GM23338 (cell line): ENCODE measurements at regions not wholly inside any gene's neighbourhood (a gene's known extent, or its start where the extent isn't known, plus 50 kb on each side); places are given as distances from the start of the nearest gene placed in this dataset.

ENCODE experiments used
- ATAC-seq: fragments of 200-7000 bp; cut with Tn5 transposase; 3 replicates; pipeline ENCODE4 v1.9.1; 2020
- DNase-seq: peaks from one replicate; pipeline ENCODE4 v3.0.0-alpha.2; 2015; ENCODE audit warnings: low spot score
- H2AFZ ChIP-seq: fragments of 200-600 bp; sonication (generic); 2 replicates; pipeline ENCODE4 v1.8.0; 2016; ENCODE audit warnings: antibody characterized with exemption, mild to moderate bottlenecking, moderate library complexity
- H3F3A ChIP-seq: fragments of 200-600 bp; sonication (generic); replicated peaks from 2 replicates; pipeline ENCODE4 v1.8.0; 2017; ENCODE audit warnings: antibody characterized with exemption, mixed run types, low read depth
- H3K27ac ChIP-seq: fragments of 200-600 bp; sonication (generic); 2 replicates; pipeline ENCODE4 v1.6.1; 2016; ENCODE audit warnings: low read depth
- H3K27me3 ChIP-seq: fragments of 200-600 bp; sonication (generic); 2 replicates; pipeline ENCODE4 v1.8.0; 2016; ENCODE audit warnings: mild to moderate bottlenecking, mixed run types, moderate library complexity; ENCODE audit not compliant: insufficient read depth
- H3K36me3 ChIP-seq: fragments of 200-600 bp; sonication (generic); 2 replicates; pipeline ENCODE4 v1.8.0; 2016; ENCODE audit warnings: mild to moderate bottlenecking; ENCODE audit not compliant: insufficient read depth
- H3K4me1 ChIP-seq: fragments of 200-600 bp; sonication (generic); 2 replicates; pipeline ENCODE4 v1.8.0; 2016; ENCODE audit warnings: mild to moderate bottlenecking, moderate library complexity; ENCODE audit not compliant: insufficient read depth
- H3K4me2 ChIP-seq: fragments of 200-600 bp; sonication (generic); 2 replicates; pipeline ENCODE4 v1.7.1; 2017; ENCODE audit warnings: mixed run types
- H3K4me3 ChIP-seq: fragments of 200-600 bp; sonication (generic); 2 replicates; pipeline ENCODE4 v1.6.1; 2016; ENCODE audit warnings: mixed run types
- H3K79me2 ChIP-seq: fragments of 200-600 bp; sonication (generic); replicated peaks from 2 replicates; pipeline ENCODE4 v1.8.0; 2017; ENCODE audit warnings: mild to moderate bottlenecking; ENCODE audit not compliant: insufficient read depth
- H3K9me2 ChIP-seq: fragments of 200-600 bp; sonication (generic); 2 replicates; pipeline ENCODE4 v1.8.0; 2017; ENCODE audit not compliant: insufficient read depth
- H4K20me1 ChIP-seq: fragments of 200-600 bp; sonication (generic); replicated peaks from 2 replicates; pipeline ENCODE4 v1.8.0; 2017; ENCODE audit warnings: mild to moderate bottlenecking; ENCODE audit not compliant: insufficient read depth
- H3K27ac Mint-ChIP-seq: 2 replicates; pipeline ENCODE4 v1.8.0; 2020; ENCODE audit warnings: inconsistent platforms, mild to moderate bottlenecking, moderate library complexity, mixed read lengths
- H3K27me3 Mint-ChIP-seq: 3 replicates; pipeline ENCODE4 v1.8.0; 2022; ENCODE audit warnings: low read depth, mild to moderate bottlenecking, moderate library complexity, mixed read lengths, inconsistent platforms; ENCODE audit not compliant: insufficient read depth, poor library complexity
- H3K36me3 Mint-ChIP-seq: 3 replicates; pipeline ENCODE4 v1.8.0; 2021; ENCODE audit warnings: low read depth, mild to moderate bottlenecking, inconsistent platforms, moderate library complexity, mixed read lengths
- H3K4me1 Mint-ChIP-seq: 3 replicates; pipeline ENCODE4 v1.8.0; 2020; ENCODE audit warnings: mild to moderate bottlenecking, inconsistent platforms, mixed read lengths
- H3K4me3 Mint-ChIP-seq: 3 replicates; pipeline ENCODE4 v1.8.0; 2021; ENCODE audit warnings: moderate library complexity, mild to moderate bottlenecking, inconsistent platforms, mixed read lengths
- H3K9me3 Mint-ChIP-seq: 3 replicates; pipeline ENCODE4 v1.8.0; 2020; ENCODE audit warnings: moderate library complexity, mild to moderate bottlenecking, inconsistent platforms, mixed read lengths
- CREB1 ChIP-seq: fragments of 250-450 bp; sonication (Bioruptor Pico); IDR thresholded peaks from 2 replicates; pipeline ENCODE4 v1.5.0; 2020; ENCODE audit warnings: low read depth, mild to moderate bottlenecking, moderate library complexity
- EZH2 ChIP-seq: fragments of 200-600 bp; sonication (generic); IDR thresholded peaks from one replicate; pipeline ENCODE4 v1.8.0; 2017; ENCODE audit warnings: antibody characterized with exemption, mild to moderate bottlenecking, low read depth; ENCODE audit not compliant: unreplicated experiment
- EZH2phosphoT487 ChIP-seq: fragments of 200-600 bp; sonication (generic); IDR thresholded peaks from one replicate; pipeline ENCODE4 v1.8.1; 2018; ENCODE audit warnings: antibody characterized with exemption; ENCODE audit not compliant: unreplicated experiment
- NANOG ChIP-seq: IDR thresholded peaks from 2 replicates; pipeline ENCODE4 v1.6.1; 2016; ENCODE audit warnings: antibody characterized with exemption, borderline replicate concordance
- POLR2AphosphoS5 ChIP-seq: IDR thresholded peaks from 2 replicates; pipeline ENCODE4 v1.6.1; 2016; ENCODE audit warnings: antibody characterized with exemption, low read depth
- STAT1 ChIP-seq: IDR thresholded peaks from one replicate; pipeline ENCODE4 v1.6.1; 2016; ENCODE audit warnings: antibody characterized with exemption; ENCODE audit not compliant: unreplicated experiment
- ZNF114 ChIP-seq: fragments of 250-450 bp; sonication (Bioruptor Pico); IDR thresholded peaks from 2 replicates; pipeline ENCODE4 v1.5.0; 2020; ENCODE audit warnings: mild to moderate bottlenecking, moderate library complexity
- ZNF331 ChIP-seq: fragments of 250-450 bp; sonication (Bioruptor Pico); IDR thresholded peaks from 2 replicates; pipeline ENCODE4 v1.5.0; 2020; ENCODE audit warnings: low read depth, mild to moderate bottlenecking, moderate library complexity
- TF ChIP-seq, protein P1 (sequence below): fragments of 250-450 bp; sonication (Bioruptor Pico); IDR thresholded peaks from 2 replicates; pipeline ENCODE4 v1.5.0; 2020; ENCODE audit warnings: mild to moderate bottlenecking, moderate library complexity
- TF ChIP-seq, protein P2 (sequence below): IDR thresholded peaks from one replicate; pipeline ENCODE4 v1.6.1; 2018; ENCODE audit warnings: antibody characterized with exemption; ENCODE audit not compliant: unreplicated experiment

DNA sequence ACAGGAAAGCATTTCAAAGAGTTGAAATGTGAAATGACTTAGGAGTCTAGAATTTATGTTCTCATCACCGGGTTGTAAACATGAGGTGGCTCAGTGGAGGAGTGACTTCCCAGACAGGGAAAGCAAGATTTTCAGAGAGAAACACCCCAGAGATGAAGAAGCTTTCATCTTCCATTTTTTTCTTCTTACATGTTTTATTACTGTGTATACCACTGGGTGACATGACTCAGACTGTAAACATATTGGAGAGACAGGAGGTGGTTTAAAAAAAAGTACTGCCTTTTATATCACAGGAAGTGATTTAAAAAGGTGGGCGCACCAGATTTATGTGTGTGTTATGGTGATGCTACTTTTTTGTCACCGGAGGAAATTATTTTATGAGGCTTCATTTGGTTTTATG lies 209.1 kb upstream of the TUT7 start:
- ATAC-seq: no peak
- H3K4me2 ChIP-seq: no peak overlapping the region

DNA sequence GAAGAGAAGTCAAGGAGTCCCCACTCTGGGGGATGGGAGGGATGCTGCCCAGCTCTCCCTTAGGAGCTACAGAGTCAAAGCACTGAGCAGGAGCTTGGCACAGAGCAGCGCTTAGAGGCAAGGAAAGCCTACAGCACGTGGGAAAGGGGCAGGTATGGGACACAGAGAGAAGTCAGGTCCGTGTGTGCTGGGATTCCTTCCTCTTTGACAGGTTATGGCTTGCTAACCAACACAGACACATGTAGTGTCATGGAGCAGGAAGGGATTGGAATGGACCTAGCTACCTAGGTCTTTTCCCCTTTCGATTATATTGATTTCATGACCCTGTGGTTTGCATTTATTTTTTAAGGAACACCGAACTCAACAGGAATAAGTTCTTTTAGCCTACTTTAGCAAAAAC lies 208.5 kb upstream of the TUT7 start:
- H3K4me1 Mint-ChIP-seq: no peaks in the 10 kb centered on the region
- H2AFZ ChIP-seq: peak overlapping the region; percentile 47; the same call in 1 of the 2 replicates
- no peak overlapping the region for H3K4me3 ChIP-seq
- ATAC-seq: peak; percentile 32; the same call in 1 of the 3 replicates
- H3K9me3 Mint-ChIP-seq: peaks cover 7% of the 10 kb centered on the region; the same call in 2 of the 3 replicates
- no peaks in the 10 kb centered on the region for H3K36me3 Mint-ChIP-seq
- H3K27ac ChIP-seq: no peak overlapping the region
- no peaks in the 10 kb centered on the region for H3K79me2 ChIP-seq
- no peaks in the 10 kb centered on the region for H3F3A ChIP-seq
- no peak overlapping the region for H3K4me3 Mint-ChIP-seq
- H4K20me1 ChIP-seq: no peaks in the 10 kb centered on the region
- no peak overlapping the region for H3K4me2 ChIP-seq
- no peaks in the 10 kb centered on the region for H3K4me1 ChIP-seq
- H3K27me3 ChIP-seq: no peaks in the 10 kb centered on the region
- no peak overlapping the region for H3K27ac Mint-ChIP-seq
- peaks cover 5% of the 10 kb centered on the region; the same call in 1 of the 2 replicates for H3K9me2 ChIP-seq
- H3K36me3 ChIP-seq: no peaks in the 10 kb centered on the region; the same call in 1 of the 2 replicates
- H3K27me3 Mint-ChIP-seq: peaks cover 2% of the 10 kb centered on the region
- DNase-seq: no peak
- no peak for TF ChIP-seq ZNF114 (CRISPR knock-in tag)
- TF ChIP-seq EZH2phosphoT487: no peak
- TF ChIP-seq, protein P1, sequence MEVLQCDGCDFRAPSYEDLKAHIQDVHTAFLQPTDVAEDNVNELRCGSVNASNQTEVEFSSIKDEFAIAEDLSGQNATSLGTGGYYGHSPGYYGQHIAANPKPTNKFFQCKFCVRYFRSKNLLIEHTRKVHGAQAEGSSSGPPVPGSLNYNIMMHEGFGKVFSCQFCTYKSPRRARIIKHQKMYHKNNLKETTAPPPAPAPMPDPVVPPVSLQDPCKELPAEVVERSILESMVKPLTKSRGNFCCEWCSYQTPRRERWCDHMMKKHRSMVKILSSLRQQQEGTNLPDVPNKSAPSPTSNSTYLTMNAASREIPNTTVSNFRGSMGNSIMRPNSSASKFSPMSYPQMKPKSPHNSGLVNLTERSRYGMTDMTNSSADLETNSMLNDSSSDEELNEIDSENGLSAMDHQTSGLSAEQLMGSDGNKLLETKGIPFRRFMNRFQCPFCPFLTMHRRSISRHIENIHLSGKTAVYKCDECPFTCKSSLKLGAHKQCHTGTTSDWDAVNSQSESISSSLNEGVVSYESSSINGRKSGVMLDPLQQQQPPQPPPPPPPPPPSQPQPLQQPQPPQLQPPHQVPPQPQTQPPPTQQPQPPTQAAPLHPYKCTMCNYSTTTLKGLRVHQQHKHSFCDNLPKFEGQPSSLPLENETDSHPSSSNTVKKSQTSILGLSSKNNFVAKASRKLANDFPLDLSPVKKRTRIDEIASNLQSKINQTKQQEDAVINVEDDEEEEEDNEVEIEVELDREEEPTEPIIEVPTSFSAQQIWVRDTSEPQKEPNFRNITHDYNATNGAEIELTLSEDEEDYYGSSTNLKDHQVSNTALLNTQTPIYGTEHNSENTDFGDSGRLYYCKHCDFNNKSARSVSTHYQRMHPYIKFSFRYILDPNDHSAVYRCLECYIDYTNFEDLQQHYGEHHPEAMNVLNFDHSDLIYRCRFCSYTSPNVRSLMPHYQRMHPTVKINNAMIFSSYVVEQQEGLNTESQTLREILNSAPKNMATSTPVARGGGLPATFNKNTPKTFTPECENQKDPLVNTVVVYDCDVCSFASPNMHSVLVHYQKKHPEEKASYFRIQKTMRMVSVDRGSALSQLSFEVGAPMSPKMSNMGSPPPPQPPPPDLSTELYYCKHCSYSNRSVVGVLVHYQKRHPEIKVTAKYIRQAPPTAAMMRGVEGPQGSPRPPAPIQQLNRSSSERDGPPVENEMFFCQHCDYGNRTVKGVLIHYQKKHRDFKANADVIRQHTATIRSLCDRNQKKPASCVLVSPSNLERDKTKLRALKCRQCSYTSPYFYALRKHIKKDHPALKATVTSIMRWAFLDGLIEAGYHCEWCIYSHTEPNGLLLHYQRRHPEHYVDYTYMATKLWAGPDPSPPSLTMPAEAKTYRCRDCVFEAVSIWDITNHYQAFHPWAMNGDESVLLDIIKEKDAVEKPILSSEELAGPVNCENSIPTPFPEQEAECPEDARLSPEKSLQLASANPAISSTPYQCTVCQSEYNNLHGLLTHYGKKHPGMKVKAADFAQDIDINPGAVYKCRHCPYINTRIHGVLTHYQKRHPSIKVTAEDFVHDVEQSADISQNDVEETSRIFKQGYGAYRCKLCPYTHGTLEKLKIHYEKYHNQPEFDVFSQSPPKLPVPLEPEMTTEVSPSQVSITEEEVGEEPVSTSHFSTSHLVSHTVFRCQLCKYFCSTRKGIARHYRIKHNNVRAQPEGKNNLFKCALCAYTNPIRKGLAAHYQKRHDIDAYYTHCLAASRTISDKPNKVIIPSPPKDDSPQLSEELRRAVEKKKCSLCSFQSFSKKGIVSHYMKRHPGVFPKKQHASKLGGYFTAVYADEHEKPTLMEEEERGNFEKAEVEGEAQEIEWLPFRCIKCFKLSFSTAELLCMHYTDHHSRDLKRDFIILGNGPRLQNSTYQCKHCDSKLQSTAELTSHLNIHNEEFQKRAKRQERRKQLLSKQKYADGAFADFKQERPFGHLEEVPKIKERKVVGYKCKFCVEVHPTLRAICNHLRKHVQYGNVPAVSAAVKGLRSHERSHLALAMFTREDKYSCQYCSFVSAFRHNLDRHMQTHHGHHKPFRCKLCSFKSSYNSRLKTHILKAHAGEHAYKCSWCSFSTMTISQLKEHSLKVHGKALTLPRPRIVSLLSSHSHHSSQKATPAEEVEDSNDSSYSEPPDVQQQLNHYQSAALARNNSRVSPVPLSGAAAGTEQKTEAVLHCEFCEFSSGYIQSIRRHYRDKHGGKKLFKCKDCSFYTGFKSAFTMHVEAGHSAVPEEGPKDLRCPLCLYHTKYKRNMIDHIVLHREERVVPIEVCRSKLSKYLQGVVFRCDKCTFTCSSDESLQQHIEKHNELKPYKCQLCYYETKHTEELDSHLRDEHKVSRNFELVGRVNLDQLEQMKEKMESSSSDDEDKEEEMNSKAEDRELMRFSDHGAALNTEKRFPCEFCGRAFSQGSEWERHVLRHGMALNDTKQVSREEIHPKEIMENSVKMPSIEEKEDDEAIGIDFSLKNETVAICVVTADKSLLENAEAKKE: no peak
- no peak for TF ChIP-seq ZNF331
- no peak for TF ChIP-seq CREB1 (CRISPR knock-in tag)
- TF ChIP-seq STAT1: no peak
- no peak for TF ChIP-seq POLR2AphosphoS5

More for the DNA sequence above, 209.1 kb upstream of the TUT7 start:
- Histone ChIP-seq H3K4me3 (no peak overlapping the region), H3F3A (no peaks in the 10 kb centered on the region), H3K27ac (no peak overlapping the region), H3K36me3 (no peaks in the 10 kb centered on the region; the same call in 1 of the 2 replicates), H3K9me2 (peaks cover 11% of the 10 kb centered on the region; the same call in 1 of the 2 replicates), H4K20me1 (no peaks in the 10 kb centered on the region), H3K79me2 (no peaks in the 10 kb centered on the region), H2AFZ (no peak overlapping the region), H3K27me3 (no peaks in the 10 kb centered on the region), H3K4me1 (no peaks in the 10 kb centered on the region)
- Mint-ChIP-seq H3K4me3 (no peak overlapping the region), H3K27me3 (peaks cover 2% of the 10 kb centered on the region), H3K9me3 (peaks cover 9% of the 10 kb centered on the region), H3K4me1 (no peaks in the 10 kb centered on the region), H3K36me3 (0 out of 3 replicates have a peak, but pooled peaks cover 2% of the 10 kb centered on the region), H3K27ac (no peak overlapping the region)
- TF ChIP-seq NANOG (no peak), ZNF331 (no peak), CREB1 (CRISPR knock-in tag) (no peak), EZH2 (no peak)
- TF ChIP-seq, protein P2, sequence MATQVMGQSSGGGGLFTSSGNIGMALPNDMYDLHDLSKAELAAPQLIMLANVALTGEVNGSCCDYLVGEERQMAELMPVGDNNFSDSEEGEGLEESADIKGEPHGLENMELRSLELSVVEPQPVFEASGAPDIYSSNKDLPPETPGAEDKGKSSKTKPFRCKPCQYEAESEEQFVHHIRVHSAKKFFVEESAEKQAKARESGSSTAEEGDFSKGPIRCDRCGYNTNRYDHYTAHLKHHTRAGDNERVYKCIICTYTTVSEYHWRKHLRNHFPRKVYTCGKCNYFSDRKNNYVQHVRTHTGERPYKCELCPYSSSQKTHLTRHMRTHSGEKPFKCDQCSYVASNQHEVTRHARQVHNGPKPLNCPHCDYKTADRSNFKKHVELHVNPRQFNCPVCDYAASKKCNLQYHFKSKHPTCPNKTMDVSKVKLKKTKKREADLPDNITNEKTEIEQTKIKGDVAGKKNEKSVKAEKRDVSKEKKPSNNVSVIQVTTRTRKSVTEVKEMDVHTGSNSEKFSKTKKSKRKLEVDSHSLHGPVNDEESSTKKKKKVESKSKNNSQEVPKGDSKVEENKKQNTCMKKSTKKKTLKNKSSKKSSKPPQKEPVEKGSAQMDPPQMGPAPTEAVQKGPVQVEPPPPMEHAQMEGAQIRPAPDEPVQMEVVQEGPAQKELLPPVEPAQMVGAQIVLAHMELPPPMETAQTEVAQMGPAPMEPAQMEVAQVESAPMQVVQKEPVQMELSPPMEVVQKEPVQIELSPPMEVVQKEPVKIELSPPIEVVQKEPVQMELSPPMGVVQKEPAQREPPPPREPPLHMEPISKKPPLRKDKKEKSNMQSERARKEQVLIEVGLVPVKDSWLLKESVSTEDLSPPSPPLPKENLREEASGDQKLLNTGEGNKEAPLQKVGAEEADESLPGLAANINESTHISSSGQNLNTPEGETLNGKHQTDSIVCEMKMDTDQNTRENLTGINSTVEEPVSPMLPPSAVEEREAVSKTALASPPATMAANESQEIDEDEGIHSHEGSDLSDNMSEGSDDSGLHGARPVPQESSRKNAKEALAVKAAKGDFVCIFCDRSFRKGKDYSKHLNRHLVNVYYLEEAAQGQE: no peak
- no peak for DNase-seq
